RWPE1 (cell line): ENCODE measurements at regions not wholly inside any gene's neighbourhood (a gene's known extent, or its start where the extent isn't known, plus 50 kb on each side); places are given as distances from the start of the nearest gene placed in this dataset.
A peak's percentile ranks its signal among the peaks of the same experiment; 100 is the strongest.

Experiments used
- CTCF ChIA-PET: fragments of 350-600 bp; sonication (Branson Sonifier 250); formaldehyde crosslinking; extraction: SDS; loops from one replicate; lab custom pipeline; 2021; lab: Yijun Ruan, JAX
- POLR2A ChIA-PET: fragments of 400-600 bp; formaldehyde crosslinking; extraction: SDS; loops from one replicate; lab custom pipeline; 2020; ENCODE audit warnings: antibody characterized with exemption; ENCODE audit not compliant: low non-redundant PET; lab: Yijun Ruan, JAX
- DNase-seq: peaks from one replicate; pipeline ENCODE4 v3.0.0; 2012; ENCODE audit warnings: low spot score
- H3K27ac ChIP-seq: fragments of 450-650 bp; 2 replicates; pipeline ENCODE4 v1.5.1; 2017
- TF ChIP-seq, protein P1 (sequence below): fragments of 450-650 bp; conservative IDR thresholded peaks from 2 replicates; pipeline ENCODE4 v1.5.1; 2017; ENCODE audit warnings: low read depth, mild to moderate bottlenecking

DNA sequence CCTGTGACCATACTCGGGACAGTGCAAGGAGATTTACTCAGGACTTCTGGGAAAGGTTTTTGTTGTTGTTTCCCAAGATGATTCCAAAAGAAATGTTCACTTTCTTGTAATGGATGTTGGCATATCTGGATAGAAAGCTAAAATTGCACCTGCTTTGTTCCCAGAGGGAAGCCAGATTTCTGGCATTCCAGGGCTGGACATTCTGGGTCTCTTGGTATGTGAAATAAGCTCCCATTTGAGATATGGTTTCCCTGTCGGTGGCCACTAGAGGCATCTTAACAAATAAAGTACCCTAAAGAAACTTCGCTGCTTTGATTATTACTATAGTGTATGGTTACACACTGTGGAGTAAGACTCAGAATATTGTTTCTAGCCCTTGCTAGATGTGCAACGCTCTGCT, 737.3 kb downstream of the BRINP1 start:
- H3K27ac ChIP-seq = no peak overlapping the region
- ChIA-PET CTCF (no interaction called here), POLR2A (no interaction called here)
- TF ChIP-seq, protein P1, sequence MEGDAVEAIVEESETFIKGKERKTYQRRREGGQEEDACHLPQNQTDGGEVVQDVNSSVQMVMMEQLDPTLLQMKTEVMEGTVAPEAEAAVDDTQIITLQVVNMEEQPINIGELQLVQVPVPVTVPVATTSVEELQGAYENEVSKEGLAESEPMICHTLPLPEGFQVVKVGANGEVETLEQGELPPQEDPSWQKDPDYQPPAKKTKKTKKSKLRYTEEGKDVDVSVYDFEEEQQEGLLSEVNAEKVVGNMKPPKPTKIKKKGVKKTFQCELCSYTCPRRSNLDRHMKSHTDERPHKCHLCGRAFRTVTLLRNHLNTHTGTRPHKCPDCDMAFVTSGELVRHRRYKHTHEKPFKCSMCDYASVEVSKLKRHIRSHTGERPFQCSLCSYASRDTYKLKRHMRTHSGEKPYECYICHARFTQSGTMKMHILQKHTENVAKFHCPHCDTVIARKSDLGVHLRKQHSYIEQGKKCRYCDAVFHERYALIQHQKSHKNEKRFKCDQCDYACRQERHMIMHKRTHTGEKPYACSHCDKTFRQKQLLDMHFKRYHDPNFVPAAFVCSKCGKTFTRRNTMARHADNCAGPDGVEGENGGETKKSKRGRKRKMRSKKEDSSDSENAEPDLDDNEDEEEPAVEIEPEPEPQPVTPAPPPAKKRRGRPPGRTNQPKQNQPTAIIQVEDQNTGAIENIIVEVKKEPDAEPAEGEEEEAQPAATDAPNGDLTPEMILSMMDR = no peak
- DNase-seq = no peak

DNA sequence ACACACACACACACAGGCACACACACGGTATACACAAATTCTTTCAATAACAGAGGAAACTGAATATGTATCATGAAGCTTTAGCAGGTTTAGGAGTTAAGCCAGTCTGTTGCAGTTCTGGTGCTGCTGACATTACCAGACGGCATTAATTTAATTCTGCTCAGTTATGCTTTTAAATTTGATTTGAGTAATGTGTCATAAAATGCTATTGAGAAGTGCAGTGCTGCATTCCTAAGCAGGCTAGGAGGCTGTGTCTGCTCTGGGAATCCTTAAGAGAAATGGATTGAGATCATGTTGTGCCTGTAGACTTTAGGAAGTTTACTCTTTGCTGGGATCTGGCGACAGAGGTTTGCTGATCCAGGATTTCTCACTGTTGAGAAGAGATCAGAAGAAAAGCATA, 733.8 kb downstream of the BRINP1 start:
- CTCF ChIA-PET = interaction anchor here (0.6 kb wide), 1 partner anchor 69 kb away, joined by 4 read pairs; no protein-coding TSS in a partner anchor
- no peak overlapping the region for H3K27ac ChIP-seq
- TF ChIP-seq, protein P1 = no peak
- no peak for DNase-seq
- POLR2A ChIA-PET = no interaction called here

GRCh38 chr9:118637681-118638080, 731.6 kb downstream of the BRINP1 start:
- ChIA-PET CTCF (interaction anchor here (0.7 kb wide), 1 partner anchor 11 kb away, joined by 3 read pairs; no protein-coding TSS in a partner anchor), POLR2A (no interaction called here)
- TF ChIP-seq, protein P1 = no peak
- no peak overlapping the region for H3K27ac ChIP-seq
- no peak for DNase-seq

- ChIA-PET POLR2A (no interaction called here), CTCF (no interaction called here)
- TF ChIP-seq, protein P1 = no peak
- no peak overlapping the region for H3K27ac ChIP-seq
- peak; percentile 15 for DNase-seq
These were observed 728.2 kb downstream of the BRINP1 start for GRCh38 chr9:118640836-118641560.

DNA sequence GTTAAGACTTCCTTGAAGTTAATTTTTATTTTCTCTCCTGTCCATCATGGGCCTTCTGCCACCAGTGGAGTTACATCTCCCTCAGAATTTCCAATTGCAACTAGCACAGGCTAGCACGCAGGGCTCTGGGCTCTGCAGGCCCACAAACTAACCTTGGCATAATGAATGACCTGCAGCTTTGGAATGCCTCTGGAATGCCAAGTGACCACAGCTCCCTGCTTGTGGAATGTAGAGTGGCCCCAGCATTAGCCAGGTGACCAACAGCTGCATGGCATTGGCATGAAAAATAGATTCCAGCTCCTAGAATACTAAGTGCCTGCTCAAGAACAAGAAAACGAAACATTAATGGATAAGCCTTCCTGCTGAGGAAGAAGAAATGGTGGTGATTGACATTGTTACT, 726.1 kb downstream of the BRINP1 start:
- POLR2A ChIA-PET = no interaction called here
- TF ChIP-seq, protein P1 = no peak
- CTCF ChIA-PET = no interaction called here
- DNase-seq = peak; percentile 85
- peak overlapping the region; percentile 43 for H3K27ac ChIP-seq

DNA sequence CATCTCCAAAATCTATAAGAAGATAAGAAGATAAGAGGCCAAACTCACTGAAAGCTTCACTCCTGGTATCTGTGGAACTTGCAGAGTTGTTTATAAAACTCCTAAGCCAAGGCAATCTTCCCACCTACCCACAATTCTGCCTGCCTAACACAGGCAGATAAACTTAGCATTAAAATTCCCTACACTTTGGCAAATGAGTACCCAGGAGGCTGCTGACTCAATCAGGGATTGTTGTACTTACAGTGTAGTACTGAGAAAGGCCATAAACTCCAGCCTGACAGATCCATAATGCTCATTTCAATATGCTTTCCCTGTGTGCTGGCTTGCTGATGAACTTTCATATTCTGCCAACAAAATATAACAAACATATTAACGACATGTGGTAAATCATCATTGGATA, 725.2 kb downstream of the BRINP1 start:
- CTCF ChIA-PET = no interaction called here
- H3K27ac ChIP-seq = no peak overlapping the region
- POLR2A ChIA-PET = no interaction called here
- DNase-seq = no peak
- TF ChIP-seq, protein P1 = no peak
